Nephron progenitor cell (in vitro differentiated cells): ENCODE measurements at regions not wholly inside any gene's neighbourhood (a gene's known extent, or its start where the extent isn't known, plus 50 kb on each side); places are given as distances from the start of the nearest gene placed in this dataset.

Experiments
- DNase-seq: peaks from one replicate; pipeline ENCODE4 v3.0.0; 2021
- H3K27ac Mint-ChIP-seq: 2 replicates; pipeline ENCODE4 v1.8.0; 2021; ENCODE audit warnings: mild to moderate bottlenecking, moderate library complexity, mixed read lengths
- H3K27me3 Mint-ChIP-seq: 2 replicates; pipeline ENCODE4 v1.8.0; 2021; ENCODE audit warnings: mild to moderate bottlenecking, low read depth, mixed read lengths; ENCODE audit not compliant: poor library complexity
- H3K36me3 Mint-ChIP-seq: 2 replicates; pipeline ENCODE4 v1.8.0; 2021; ENCODE audit warnings: low read depth, mixed read lengths
- H3K4me1 Mint-ChIP-seq: 2 replicates; pipeline ENCODE4 v1.8.0; 2021; ENCODE audit warnings: mixed read lengths
- H3K4me3 Mint-ChIP-seq: 2 replicates; pipeline ENCODE4 v1.8.0; 2021; ENCODE audit warnings: mild to moderate bottlenecking, moderate library complexity, mixed read lengths
- H3K9me3 Mint-ChIP-seq: 2 replicates; pipeline ENCODE4 v1.8.0; 2021; ENCODE audit warnings: mild to moderate bottlenecking, moderate library complexity, mixed read lengths
- TF ChIP-seq, protein P1 (sequence below): fragments of 200-600 bp; sonication (generic); IDR thresholded peaks from 2 replicates; pipeline ENCODE4 v1.5.0; 2021; ENCODE audit warnings: antibody characterized with exemption

DNA sequence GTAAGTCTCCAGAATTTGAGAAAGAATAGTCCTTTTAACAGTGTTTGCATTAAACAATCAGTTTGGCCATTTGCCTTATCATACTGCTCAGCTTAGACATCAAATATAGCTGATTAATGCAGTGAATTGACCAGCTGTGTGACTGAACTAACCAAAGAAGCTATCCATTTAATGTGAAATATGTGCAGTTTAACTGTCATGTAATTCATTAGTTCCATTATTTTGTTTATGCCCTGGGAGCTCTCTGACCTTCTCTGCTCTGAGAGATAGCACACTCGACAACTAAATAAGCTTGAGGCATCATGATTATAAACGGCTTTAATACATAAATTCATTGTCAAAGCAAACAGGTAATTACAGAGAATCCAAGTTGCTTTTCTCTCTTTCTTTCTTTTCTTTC lies 324.3 kb upstream of the PCDH7 start:
- TF ChIP-seq, protein P1, sequence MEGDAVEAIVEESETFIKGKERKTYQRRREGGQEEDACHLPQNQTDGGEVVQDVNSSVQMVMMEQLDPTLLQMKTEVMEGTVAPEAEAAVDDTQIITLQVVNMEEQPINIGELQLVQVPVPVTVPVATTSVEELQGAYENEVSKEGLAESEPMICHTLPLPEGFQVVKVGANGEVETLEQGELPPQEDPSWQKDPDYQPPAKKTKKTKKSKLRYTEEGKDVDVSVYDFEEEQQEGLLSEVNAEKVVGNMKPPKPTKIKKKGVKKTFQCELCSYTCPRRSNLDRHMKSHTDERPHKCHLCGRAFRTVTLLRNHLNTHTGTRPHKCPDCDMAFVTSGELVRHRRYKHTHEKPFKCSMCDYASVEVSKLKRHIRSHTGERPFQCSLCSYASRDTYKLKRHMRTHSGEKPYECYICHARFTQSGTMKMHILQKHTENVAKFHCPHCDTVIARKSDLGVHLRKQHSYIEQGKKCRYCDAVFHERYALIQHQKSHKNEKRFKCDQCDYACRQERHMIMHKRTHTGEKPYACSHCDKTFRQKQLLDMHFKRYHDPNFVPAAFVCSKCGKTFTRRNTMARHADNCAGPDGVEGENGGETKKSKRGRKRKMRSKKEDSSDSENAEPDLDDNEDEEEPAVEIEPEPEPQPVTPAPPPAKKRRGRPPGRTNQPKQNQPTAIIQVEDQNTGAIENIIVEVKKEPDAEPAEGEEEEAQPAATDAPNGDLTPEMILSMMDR, result no peak
- Mint-ChIP-seq H3K36me3 (no peaks in the 10 kb centered on the region), H3K27ac (no peak overlapping the region), H3K4me3 (no peak overlapping the region), H3K4me1 (no peaks in the 10 kb centered on the region), H3K27me3 (no peaks in the 10 kb centered on the region), H3K9me3 (peaks cover 4% of the 10 kb centered on the region)
- no peak for DNase-seq

DNA sequence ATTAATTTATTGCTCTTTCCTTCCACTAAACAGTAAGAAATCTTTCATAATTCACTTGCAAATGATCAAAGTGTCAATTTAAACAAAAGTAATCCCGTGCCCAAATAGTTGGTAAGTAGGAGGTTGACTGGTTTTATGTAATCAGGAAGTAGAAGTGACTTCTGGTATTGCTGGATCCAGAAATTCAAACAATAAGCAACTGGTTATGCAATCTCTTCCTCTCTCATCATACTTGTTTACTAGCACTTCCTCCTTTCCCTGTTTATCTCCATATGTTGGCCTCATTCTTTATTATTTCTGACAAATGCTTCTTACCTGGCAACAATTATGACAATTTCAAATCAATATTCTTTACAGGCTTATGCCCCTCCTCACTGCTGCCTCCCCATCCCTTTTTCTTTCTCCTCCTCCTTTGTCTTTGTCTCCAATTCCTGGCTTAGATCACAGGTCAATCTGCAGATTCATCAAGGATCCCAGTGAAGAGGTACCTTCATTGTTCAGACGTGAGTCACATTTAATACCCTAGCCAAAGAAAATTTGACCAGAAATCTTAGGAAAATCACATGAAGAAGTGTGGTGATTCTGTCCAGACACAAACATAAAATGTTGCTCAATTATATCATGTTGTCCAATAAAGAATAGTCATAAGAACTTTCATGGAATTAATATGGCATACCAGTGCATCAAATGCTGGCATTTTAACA lies 323.2 kb upstream of the PCDH7 start:
- no peak overlapping the region for H3K4me3 Mint-ChIP-seq
- DNase-seq, result no peak
- H3K27ac Mint-ChIP-seq, result no peak overlapping the region
- TF ChIP-seq, protein P1, result no peak
- H3K36me3 Mint-ChIP-seq, result no peaks in the 10 kb centered on the region
- no peaks in the 10 kb centered on the region for H3K4me1 Mint-ChIP-seq
- no peaks in the 10 kb centered on the region for H3K27me3 Mint-ChIP-seq
- H3K9me3 Mint-ChIP-seq, result peaks cover 4% of the 10 kb centered on the region

DNA sequence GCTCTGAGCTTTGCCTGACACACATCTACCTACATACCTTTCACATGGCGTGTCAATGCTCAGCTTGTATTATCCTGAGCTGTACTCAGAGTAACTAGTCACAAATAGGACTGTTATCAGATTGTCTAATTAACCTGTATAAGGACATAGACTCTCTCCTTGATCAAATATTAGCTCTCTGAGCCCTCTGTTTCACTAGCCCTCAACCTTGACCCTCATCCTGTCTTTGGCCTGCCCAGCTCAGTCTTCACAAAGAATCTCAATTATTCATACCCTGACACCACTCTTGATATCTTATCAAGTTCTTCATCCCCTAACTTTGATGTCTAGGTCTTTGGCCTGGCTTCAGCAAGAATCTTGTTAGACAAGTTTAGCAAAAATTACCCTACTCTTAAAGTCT lies 320.7 kb upstream of the PCDH7 start:
- TF ChIP-seq, protein P1, result no peak
- Mint-ChIP-seq H3K4me3 (no peak overlapping the region), H3K4me1 (no peaks in the 10 kb centered on the region), H3K36me3 (no peaks in the 10 kb centered on the region), H3K27me3 (no peaks in the 10 kb centered on the region), H3K27ac (no peak overlapping the region), H3K9me3 (no peaks in the 10 kb centered on the region)
- DNase-seq, result no peak

DNA sequence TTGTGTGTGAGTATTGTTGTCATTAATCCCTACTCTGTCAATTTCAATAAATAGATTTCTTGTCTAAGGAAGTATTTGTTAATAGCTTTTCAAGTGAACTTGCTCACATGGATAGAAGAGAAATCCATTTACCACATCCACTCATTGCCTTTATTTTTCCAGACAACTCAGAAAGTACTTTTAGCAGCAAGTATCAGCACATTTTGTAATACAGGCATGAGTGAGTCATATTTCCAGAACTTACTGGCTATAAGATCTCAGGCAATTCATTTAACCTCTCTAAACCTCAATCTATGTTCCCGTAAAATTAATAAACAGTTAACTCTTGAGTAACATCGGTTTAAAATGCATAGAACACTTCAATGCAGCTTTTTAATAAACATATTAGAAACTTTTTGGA lies 317.9 kb upstream of the PCDH7 start:
- TF ChIP-seq, protein P1, result no peak
- Mint-ChIP-seq H3K9me3 (peaks cover 3% of the 10 kb centered on the region), H3K4me1 (no peaks in the 10 kb centered on the region), H3K27me3 (no peaks in the 10 kb centered on the region), H3K36me3 (no peaks in the 10 kb centered on the region), H3K27ac (no peak overlapping the region), H3K4me3 (no peak overlapping the region)
- DNase-seq, result no peak

DNA sequence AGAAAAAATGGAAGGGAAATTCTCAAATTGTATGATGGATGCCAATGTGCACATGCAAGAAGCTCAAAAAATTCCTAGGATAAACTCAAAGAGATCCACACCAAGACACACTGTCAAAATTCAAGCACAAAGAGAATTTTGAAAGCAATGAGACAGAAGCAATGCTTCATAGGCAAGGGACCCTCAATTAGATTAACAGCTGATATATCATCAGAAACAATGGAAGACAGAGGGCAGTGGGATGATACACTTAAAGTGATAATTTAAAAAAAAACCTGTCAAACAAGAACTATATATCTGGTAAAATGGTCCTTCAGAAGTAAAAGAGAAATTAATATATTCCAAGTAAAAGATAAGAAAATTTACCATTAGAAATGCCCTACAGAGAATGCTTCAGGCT lies 306.3 kb upstream of the PCDH7 start:
- Mint-ChIP-seq H3K27me3 (no peaks in the 10 kb centered on the region), H3K36me3 (peaks cover 4% of the 10 kb centered on the region), H3K4me3 (no peak overlapping the region), H3K27ac (no peak overlapping the region), H3K4me1 (no peaks in the 10 kb centered on the region), H3K9me3 (peaks cover 71% of the 10 kb centered on the region)
- DNase-seq, result no peak
- TF ChIP-seq, protein P1, result no peak

DNA sequence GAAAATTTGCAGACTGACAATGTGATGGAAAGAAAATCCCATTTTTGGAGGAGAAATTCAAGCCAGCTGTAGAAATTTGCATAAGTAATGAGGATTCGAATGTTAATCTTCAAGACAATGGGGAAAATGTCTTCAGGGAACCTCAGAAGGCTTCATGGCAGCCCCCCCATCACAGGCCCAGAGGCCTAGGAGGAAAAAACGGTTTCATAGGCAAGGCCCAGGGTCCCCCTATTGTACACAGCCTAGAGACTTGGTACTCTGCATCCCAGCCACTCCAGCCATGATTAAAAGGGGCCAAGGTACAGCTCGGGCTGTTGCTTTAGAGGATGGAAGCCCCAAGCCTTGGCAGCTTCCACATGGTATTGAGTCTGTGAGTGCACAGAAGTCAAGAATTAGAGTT lies 303.6 kb upstream of the PCDH7 start:
- TF ChIP-seq, protein P1, result no peak
- no peaks in the 10 kb centered on the region for H3K27me3 Mint-ChIP-seq

More for the DNA sequence above, 303.6 kb upstream of the PCDH7 start:
- H3K9me3 Mint-ChIP-seq, result peaks cover 70% of the 10 kb centered on the region
- H3K27ac Mint-ChIP-seq, result no peak overlapping the region
- no peak for DNase-seq
- no peak overlapping the region for H3K4me3 Mint-ChIP-seq
- no peaks in the 10 kb centered on the region for H3K4me1 Mint-ChIP-seq
- H3K36me3 Mint-ChIP-seq, result peaks cover 4% of the 10 kb centered on the region
